ENCODE measurements at regions not wholly inside any gene's neighbourhood (a gene's known extent, or its start where the extent isn't known, plus 50 kb on each side); places are given as distances from the start of the nearest gene placed in this dataset.

- Histone ChIP-seq H3K27ac (ENCODE audit: low read depth in 1 of 2, low read length in 1 of 2) (no peak overlapping the region), H3K4me3 (no peak overlapping the region), H3K4me1 (ENCODE audit: control insufficient read depth in 5 of 5, insufficient read depth in 5 of 5, low read length in 5 of 5) (no peaks in the 10 kb centered on the region), H3K27me3 (ENCODE audit: control insufficient read depth in 3 of 3, insufficient read depth in 3 of 3, low read length in 2 of 3) (peaks cover 0 to 64% (median 0%) of the 10 kb centered on the region in 3 donors), H3K9ac (ENCODE audit: insufficient read depth in 1 of 2, low read length in 2 of 2) (no peak overlapping the region), H3K9me3 (ENCODE audit: control insufficient read depth in 4 of 4, insufficient read depth in 3 of 4, low read length in 3 of 4) (no peaks in the 10 kb centered on the region), H3K36me3 (ENCODE audit: control insufficient read depth in 4 of 4, insufficient read depth in 4 of 4, low read length in 4 of 4) (no peaks in the 10 kb centered on the region)
- WGBS, 2 donors = 64 to 79% methylated on average over 6 of the region's 6 CpGs
- DNase-seq (no peak), ATAC-seq (ENCODE audit: insufficient read depth, low FRiP score) (no peak)
- TF ChIP-seq CTCF (IDR thresholded peaks at IDR 0.05; ENCODE audit: control extremely low read depth, extremely low read depth) = no peak
These were observed 250.3 kb downstream of the SEC61B start for GRCh38 chr9:99472240-99472915.

- H3K9me3 ChIP-seq (ENCODE audit: control insufficient read depth in 4 of 4, insufficient read depth in 3 of 4, low read length in 3 of 4) = no peaks in the 10 kb centered on the region
- no peak for TF ChIP-seq CTCF (IDR thresholded peaks at IDR 0.05; ENCODE audit: control extremely low read depth, extremely low read depth)
- no peaks in the 10 kb centered on the region for H3K4me1 ChIP-seq (ENCODE audit: control insufficient read depth in 5 of 5, insufficient read depth in 5 of 5, low read length in 5 of 5)
- H3K9ac ChIP-seq (ENCODE audit: insufficient read depth in 1 of 2, low read length in 2 of 2) = no peak overlapping the region
- no peak for DNase-seq
- peaks cover 0 to 69% (median 0%) of the 10 kb centered on the region in 3 donors for H3K27me3 ChIP-seq (ENCODE audit: control insufficient read depth in 3 of 3, insufficient read depth in 3 of 3, low read length in 2 of 3)
- no peaks in the 10 kb centered on the region for H3K36me3 ChIP-seq (ENCODE audit: control insufficient read depth in 4 of 4, insufficient read depth in 4 of 4, low read length in 4 of 4)
- no peak overlapping the region for H3K27ac ChIP-seq (ENCODE audit: low read depth in 1 of 2, low read length in 1 of 2)
- no peak for ATAC-seq (ENCODE audit: insufficient read depth, low FRiP score)
- WGBS, 2 donors = 90% methylated on average over 1 of the region's 1 CpG
- no peak overlapping the region for H3K4me3 ChIP-seq
These were observed 250.8 kb downstream of the SEC61B start for GRCh38 chr9:99472916-99473245.

- DNase-seq = peak in 1 of 3 donors; percentile 16
- Histone ChIP-seq H3K27ac (ENCODE audit: low read depth in 1 of 2, low read length in 1 of 2) (no peak overlapping the region), H3K27me3 (ENCODE audit: control insufficient read depth in 3 of 3, insufficient read depth in 3 of 3, low read length in 2 of 3) (peaks cover 0 to 61% (median 0%) of the 10 kb centered on the region in 3 donors), H3K9me3 (ENCODE audit: control insufficient read depth in 4 of 4, insufficient read depth in 3 of 4, low read length in 3 of 4) (peaks cover 0 to 3% (median 0%) of the 10 kb centered on the region in 4 donors), H3K4me3 (no peak overlapping the region), H3K36me3 (ENCODE audit: control insufficient read depth in 4 of 4, insufficient read depth in 4 of 4, low read length in 4 of 4) (no peaks in the 10 kb centered on the region), H3K4me1 (ENCODE audit: control insufficient read depth in 5 of 5, insufficient read depth in 5 of 5, low read length in 5 of 5) (no peaks in the 10 kb centered on the region), H3K9ac (ENCODE audit: insufficient read depth in 1 of 2, low read length in 2 of 2) (no peak overlapping the region)
- no peak for ATAC-seq (ENCODE audit: insufficient read depth, low FRiP score)
- TF ChIP-seq CTCF (IDR thresholded peaks at IDR 0.05; ENCODE audit: control extremely low read depth, extremely low read depth) = no peak
These were observed 252.1 kb downstream of the SEC61B start for GRCh38 chr9:99474186-99474585.
